Activated CD4-positive, alpha-beta T cell treated with anti-CD3 and anti-CD28 coated beads, Interleukin-10, Interleukin-2, amounts not matched to agents 100 ng/mL and 50 ng/mL, durations not matched to agents 16 hours and 8 hours (primary cell): ENCODE measurements at regions not wholly inside any gene's neighbourhood (a gene's known extent, or its start where the extent isn't known, plus 50 kb on each side); places are given as distances from the start of the nearest gene placed in this dataset.
"Not testable (repeated sequence)": the region's sequence is repeated elsewhere in the genome, so short reads cannot be mapped to it uniquely, and the experiment has no call there.

ENCODE experiments used
- DNase-seq: peaks from one replicate; pipeline ENCODE4 v3.0.0-alpha.2; 2020

DNA sequence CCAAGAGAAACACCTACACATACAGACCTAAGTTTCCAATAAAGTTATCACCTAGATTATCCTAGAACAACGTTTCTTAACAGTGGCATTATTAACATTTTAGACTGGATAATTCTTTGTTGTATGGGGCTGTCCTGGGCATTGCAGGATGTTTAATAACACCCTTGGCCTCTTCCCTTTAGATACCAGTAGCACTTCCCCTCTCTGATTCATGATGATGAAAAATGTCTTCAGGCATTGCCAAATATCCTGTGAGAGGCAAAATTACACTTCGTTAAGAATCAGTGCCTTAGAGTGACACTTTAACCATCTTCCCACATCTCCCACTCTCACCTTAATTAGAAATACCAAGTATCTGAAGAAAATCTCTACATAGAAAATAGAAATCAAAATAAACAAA is 352.6 kb downstream of the CGGBP1 start:
- DNase-seq = no peak

DNA sequence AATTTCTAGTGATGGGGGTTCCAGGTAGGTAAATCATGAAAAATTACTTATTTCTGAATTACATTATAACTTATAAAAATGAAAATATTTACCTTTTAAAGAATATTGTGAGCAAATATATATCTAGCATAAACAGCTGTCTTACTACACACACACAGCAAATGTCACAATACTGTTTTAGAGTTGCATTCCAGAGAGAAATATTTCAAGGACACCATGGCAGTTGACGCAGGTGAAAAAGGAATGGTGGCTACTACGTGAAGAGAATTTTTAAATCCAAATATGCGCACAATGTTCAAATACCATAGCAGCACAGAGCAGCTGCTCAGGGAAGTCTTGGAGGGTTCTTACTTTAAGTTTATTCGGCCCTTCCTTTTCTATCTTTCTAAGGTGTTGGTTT is 356.2 kb downstream of the CGGBP1 start:
- DNase-seq = no peak

DNA sequence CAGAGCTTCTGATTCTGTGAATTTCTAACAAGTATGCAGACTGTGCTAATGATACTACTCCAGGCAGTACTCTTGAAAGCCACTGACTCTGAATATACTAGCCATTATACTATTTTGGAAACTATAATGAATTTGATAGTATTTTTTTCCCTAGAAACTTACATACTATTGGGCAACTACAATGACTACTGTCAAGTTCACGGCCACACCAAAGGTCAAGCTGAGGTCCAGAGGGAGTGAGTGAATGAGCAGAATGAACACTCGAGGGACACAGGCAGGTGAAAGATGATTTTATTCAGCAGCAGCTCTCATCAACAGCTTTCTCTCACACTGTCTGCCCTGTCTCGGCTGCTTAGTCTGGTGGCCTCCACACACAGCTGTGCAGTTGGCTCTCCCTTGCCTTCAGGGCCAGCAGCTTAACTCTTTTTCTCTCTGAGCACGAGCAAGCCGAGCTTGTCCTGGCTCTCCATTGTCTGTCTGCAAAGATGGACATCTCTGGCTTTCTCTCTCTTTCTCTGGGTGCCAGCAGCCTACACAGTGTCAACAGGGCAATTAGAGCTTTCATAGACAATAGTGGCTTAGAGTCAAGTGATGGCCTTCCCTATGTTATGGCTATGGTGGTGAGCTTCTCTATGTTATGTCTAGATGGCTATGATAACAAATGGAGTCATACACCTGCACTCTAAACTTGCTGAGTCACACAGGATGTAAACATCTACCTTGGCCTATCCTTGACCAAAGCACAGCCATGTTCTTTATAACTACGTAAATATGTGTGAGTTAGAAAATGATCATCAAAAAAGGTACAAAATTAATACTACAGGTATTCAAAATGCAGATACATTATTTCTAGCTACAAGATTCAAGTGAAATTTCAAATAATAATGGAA is 362.4 kb downstream of the CGGBP1 start:
- no peak for DNase-seq

DNA sequence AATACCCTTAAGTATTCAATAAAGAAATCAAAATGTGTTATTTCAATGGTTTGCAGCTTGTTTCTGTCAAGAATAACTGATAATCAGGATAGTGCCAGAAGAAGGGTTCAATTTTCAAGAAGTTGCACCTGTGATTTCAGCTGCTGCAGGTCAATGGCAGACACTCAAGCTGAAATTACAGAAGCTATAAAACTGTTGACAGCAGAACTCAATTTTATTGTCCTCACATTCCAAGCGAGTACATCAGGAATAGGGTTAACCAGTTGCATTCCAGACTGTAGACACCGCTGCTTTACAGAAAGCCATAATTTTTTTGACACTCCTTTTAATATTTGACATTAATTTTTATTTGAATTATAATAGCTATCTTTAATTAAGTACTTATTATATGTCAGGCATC is 364.1 kb downstream of the CGGBP1 start:
- no peak for DNase-seq

DNA sequence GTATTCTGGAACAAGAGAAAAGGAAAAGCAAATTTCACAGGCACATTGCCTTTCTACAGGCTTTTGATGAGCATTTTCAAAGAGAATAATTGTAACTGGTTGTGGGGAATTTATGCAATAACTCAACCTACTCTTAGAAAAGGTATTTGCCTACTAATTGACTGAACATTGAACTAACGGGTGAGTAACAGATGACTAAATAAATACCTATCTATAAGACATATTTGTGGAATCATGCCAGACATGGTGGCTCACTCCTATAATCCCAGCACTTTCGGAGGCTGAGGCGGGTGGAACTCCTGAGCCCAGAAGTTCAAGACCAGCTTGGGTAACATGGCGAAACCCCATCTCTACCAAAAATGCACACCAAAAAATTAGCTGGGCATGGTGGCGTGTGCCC is 367.7 kb downstream of the CGGBP1 start:
- no peak for DNase-seq

DNA sequence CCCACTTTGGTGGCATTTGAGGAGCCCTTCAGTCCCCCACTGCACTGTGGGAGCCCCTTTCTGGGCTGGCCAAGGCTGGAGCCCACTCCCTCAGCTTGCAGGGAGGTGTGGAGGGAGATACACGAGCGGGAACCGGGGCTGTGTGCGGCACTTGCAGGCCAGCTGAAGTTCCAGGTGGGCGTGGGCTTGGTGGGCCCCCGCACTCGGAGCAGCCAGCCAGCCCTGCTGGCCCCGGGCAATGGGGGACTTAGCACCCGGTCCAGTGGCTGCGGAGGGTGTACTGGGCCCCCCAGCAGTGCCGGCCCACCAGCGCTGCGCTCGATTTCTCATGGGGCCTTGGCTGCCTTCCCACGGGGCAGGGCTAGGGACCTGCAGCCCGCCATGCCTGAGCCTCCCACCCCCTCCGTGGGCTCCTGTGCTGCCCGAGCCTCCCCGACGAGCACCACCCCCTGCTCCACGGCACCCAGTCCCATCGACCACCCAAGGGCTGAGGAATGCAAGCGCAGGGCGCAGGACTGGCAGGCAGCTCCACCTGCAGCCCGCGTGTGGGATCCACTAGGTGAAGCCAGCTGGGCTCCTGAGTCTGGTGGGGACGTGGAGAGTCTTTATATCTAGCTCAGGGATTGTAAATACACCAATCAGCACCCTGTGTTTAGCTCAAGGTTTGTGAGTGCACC is 379.7 kb downstream of the CGGBP1 start:
- DNase-seq = not testable (repeated sequence)

DNA sequence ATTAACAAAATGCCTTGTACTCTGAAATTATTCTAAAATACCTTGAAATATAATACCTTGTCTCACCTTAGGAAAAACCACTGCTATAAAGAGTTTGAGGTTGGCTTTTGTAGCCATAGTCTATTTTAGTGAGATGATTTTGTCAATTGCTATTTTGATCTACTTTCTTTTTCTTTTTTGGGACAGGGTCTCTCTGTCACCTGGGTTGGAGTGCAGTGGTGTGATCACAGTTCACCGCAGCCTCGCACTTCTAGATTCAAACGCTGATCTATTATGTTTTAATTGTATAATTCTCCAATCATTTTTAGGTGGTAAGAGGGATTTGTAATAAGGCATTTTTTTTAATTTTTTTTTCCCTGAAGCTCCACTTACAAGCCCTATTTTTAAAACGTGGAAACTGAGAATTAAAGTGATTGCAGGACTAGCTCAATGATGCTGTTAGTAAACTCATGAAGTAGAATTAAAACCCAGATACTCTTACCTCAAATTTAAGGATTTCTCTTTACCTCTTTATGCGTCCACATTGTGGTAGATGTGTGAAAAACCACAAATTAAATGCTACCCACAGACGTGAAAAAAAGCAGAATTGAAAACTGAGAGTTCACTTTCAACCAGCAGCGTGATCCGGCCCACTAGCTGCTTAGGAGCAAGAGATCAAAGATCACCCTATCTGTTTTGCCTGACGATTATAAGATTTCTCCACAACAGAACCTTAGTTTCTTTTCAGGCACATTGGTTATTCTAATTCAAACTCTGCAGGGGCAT is 384.2 kb downstream of the CGGBP1 start:
- peak; percentile 9 for DNase-seq

DNA sequence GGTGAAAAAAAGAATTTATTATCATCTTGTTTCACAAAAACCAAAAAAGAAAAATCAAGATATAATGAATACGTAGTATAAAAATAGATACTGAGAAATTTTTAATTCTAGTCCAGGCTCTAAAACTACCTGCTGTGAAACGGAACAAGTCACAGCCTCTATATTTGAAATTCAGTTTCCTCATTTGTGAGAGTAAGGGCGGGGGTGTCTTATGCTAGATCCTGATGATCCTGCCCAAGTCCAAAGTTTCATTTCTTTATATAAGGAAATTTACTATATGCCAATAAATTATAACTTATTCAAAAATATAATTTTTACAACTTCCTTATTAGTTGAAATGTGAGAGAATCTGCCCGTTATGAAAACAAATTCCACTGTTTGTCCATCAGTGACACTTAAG is 385.7 kb downstream of the CGGBP1 start:
- DNase-seq = no peak

DNA sequence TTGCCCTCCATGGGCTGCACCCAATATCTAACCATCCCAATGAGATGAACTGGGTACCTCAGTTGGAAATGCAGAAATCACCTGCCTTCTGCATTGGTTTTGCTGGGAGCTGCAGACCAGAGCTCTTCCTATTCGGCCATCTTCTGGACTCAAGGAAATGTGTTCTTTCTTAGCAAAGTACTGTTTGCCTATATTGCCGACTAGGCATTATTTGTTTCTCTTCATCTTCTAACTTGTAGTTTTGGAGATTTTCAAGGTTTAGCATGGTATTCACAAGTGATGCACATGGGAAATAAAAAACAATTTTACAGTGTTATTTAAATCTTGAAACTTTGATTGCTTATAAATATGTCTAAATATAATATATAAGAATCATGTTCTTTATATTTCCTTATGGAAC is 377.8 kb upstream of the POU1F1 start:
- no peak for DNase-seq

DNA sequence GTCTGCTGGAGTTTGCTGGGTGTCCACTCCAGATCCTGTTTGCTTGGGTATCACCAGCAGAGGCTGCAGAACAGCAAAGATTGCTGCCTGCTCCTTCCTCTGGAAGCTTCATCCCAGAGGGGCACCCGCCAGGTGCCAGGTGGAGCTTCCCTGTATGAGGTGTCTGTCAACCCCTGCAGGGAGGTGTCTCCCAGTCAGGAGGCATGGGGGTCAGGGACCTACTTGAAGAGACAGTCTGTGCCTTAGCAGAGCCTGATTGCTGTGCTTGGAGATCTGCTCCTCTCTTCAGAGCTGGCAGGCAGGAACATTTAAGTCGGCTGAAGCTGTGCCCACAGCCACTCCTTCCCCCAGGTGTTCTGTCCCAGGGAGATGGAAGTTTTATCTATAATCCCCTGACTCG is 376.8 kb upstream of the POU1F1 start:
- DNase-seq = not testable (repeated sequence)

DNA sequence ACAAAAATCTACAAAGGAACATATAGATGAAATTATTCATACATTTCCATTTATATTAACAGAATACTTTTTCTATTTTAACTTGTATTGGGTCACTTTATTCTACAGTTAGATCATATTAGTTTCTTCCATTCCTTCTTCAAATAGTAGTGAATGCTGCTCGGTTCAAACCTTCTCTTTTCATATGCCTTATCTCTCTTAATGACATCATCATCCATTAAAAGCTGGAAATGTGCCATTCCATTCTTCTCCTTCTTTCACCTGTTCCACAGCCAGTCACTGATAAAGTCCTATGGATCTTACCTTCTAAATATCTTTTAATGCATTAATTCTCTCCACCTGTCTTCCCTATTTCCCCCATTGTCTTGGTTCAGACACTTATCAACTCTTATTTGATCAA is 358.0 kb upstream of the POU1F1 start:
- DNase-seq = no peak

DNA sequence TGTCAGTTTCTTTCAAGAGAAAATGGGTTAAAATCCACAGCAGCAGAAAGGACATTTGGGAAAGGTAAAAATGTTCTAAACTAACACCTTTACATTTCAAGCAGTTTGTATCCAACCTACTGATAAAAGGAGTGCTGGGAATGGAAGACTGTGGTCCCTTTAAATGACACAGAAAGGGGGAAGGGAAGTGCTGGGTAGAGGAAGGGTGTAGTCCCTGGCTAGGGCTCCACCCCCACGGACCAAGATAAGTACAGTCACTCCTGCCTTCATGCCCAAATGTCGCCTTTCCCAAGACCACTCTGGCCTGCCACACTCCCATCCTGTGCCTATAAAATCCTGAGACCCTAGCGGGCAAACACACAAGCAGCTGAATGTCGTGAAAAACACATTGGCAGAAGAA is 350.9 kb upstream of the POU1F1 start:
- no peak for DNase-seq

DNA sequence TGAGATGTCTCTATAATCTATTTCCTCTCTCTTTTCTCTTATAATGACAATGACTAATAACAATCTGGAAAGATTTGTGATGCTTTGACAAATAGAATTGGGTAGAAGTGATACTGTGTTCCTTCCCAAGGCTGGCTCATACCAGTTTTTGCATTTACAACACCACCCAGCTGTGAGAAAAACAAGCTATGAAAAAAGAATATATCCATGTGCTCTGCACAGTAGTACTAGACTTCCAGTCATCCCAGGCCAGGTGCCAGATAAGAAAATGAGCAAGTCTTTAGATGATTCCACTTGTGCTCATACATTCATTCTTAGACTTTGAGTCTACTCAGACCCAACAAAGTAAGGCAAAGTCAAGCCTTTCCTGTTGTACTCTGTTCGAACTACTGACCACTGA is 350.2 kb upstream of the POU1F1 start:
- DNase-seq = no peak

DNA sequence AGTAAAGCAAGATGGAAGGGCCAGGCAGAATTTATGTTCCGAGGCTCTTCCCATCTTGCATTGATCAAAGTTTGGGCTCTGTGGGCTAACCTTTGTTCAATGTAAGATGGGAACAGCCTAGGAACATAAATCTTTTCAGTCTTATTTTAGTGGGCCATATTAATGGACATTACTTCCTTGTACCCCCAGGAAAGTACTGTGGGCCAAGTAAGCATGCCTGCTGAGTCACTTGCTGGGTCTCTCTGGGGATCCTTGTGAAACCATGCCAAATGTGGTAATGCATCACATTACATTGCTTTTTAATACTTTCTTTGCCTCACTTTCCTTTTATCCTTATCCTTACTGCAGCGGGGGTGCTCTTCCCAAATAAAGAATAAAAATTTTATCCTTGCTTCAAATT is 349.5 kb upstream of the POU1F1 start:
- no peak for DNase-seq

DNA sequence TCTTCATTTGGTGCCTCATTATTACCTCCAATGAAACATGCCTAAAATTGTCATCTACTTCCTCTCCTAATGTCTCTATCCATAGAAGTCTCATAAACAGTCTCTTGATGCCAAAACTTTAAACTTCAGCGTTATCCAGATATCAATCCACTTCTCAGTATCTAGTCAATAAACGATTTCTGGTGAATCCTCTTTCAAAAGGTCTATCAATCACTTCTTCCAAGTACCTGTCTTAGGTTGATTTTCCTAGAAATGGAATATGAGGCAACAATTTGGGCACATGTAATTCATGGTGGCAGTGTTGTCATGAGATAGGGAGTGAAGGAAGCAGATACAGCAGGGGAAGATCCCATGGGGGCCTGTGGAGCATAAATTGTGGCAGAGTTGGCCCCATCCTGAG is 348.5 kb upstream of the POU1F1 start:
- DNase-seq = no peak

DNA sequence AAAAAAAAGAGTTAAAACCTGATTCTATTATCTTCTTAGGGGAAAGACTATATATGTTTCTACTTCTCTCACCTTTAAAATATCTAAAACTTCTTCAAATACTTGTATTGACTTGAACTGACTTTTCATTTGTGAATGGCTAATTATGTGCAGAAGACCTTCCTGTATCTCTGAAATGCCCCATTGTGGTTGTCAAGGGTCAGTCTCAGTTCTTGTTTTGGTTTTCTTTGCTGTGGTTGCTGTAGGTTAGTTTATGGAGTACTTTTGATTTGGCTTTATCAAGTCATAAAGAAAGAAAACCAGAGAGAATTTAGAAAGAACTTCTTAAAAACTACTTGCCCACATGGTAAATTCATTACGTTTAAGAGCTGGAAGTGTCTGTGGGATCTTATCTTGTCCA is 345.3 kb upstream of the POU1F1 start:
- DNase-seq = no peak

DNA sequence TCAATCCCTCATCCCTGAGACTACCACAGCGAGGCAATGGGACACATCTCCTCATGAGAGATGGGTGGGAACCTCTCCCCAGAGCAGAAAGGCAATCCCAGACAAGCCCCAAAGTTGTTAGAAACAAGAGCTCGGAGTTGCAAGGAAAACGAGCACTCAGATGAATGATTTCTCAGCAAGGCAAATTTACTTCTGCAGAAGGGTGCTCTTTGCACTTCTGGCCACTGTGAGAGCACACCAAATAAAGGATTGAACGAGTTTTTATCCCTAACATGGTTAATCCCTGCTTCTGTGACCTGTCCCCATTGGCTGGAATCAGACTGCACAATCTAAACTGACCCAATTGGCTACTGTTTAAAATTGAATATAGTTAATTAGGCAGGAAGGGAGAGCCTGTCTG is 339.1 kb upstream of the POU1F1 start:
- DNase-seq = no peak

DNA sequence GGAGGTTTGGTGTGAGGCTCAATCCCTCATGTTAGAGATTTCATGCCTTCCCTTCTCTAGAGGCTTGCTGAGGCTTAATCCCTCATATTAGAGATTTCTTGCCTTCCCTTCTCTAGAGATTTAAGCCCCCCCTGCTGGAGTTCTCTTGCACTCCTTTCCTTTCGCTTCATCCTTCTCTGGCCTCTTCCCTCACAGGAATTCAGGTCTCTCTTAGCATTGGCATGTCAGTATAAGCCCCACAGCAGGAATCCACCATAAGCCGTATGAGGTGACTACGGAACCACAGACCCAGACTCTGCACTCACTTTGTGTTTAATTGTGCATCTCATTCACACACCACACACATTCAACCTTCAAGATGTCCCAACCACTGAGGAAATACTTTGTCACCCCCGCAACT is 338.6 kb upstream of the POU1F1 start:
- no peak for DNase-seq

DNA sequence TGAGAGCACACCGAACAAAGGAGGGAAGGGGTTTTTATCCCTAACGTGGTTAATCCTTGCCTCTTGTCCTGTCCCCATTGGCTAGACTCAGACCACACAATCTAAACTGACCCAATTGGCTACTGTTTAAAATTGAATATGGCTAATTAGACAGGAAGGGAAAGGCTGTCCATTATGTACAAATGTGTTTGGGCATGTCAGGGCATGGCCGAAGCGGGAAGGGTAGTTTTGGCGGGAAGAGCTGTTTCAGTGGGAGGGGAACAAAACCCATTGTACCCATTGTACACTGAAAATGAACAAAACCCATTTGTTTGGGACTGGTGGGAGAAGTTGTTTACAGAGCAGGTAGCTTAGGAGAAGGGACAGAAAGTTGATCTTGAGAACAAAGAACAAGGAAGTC is 330.9 kb upstream of the POU1F1 start:
- no peak for DNase-seq

DNA sequence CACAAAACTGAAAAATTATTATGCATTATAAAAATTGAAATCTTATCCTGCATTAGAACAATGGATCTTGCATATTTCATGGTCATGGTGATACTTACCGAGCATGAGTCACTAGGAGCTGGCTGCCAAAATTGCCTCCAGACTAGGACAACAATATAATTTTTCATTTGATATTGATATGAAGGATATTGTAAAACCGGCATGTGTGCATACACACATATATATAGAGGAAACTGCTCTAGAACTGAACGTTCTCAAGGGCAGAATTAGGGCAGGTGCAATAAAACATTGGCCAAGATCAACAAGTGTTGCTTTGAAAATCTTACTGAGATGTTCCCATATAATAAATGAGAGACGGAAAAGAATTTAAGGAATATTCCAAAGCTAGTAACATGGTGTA is 319.4 kb upstream of the POU1F1 start:
- no peak for DNase-seq

DNA sequence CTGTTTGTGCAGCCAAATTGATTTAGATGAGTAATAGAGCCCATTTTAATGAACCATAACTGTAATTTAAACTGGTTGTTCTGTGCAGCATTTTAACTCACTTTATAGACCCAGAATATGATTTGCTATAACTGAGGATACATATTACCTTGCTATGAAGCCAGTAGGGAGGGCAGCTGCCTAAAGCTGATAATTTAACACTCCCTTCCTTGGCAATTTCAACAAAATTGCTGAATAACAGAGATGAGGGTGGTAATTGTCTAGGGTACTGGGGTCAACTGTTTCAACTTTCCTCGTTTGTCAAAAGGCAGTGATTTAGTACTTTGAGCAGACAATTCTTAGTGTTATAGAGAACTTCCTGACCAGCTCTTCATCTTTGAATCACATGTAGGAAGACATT is 304.9 kb upstream of the POU1F1 start:
- DNase-seq = no peak

DNA sequence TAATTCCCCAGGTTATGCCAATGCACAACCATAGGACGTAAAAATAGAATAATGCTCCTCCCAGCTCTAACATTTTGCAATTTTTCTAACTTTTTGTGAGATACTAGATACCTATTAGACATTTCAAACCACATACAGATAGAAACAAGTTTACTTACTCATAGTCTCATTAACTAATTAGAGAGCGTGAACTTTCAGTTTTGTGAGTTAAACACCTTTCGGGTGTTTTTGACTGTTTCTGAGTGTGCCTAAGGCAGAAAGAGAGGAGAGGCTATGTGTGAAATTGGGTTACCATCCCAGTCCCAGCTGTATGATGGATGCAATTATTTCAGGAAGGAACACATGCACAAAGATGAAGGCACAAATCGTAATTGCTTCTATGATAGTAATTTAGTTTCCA is 300.4 kb upstream of the POU1F1 start:
- no peak for DNase-seq

DNA sequence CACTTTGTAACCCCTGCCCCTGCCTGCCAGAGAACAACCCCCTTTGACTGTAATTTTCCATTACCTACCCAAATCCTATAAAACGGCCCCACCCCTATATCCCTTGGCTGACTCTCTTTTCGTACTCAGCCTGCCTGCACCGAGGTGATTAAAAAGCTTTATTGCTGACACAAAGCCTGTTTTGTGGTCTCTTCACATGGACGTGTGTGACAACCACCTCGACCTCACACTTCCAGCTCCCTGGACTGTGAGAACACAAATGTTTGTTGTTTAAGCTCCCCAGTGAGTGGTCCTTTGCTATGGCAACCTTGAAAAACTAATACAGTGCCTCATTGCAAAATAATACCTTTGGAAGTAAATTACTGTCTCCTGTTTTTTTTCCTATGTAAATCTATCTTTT is 299.2 kb upstream of the POU1F1 start:
- DNase-seq = no peak

DNA sequence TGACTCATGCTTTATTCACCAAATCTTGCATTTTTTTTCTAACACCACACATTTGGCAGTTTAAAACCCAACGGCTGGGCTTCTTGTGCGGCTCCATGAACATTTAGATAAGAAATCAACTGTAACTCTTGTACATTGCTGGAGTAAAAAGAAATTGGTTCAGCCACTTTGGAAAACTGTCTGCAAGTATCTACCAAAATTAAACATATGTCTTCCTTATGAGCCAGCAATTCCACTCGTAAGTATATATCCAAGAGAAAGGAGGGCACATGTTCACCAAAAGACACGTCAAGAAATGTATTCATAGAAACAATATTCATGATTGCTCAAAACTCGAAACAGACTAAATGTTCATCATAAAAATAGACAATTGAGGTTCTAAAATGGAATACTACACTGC is 291.9 kb upstream of the POU1F1 start:
- DNase-seq = no peak
